PC-3 (cell line): ENCODE measurements at regions not wholly inside any gene's neighbourhood (a gene's known extent, or its start where the extent isn't known, plus 50 kb on each side); places are given as distances from the start of the nearest gene placed in this dataset.

Experiments
- ATAC-seq: fragments of 200-7000 bp; cut with Tn5 transposase; 2 replicates; pipeline ENCODE4 v1.9.1; 2020; ENCODE audit warnings: mild to moderate bottlenecking, moderate library complexity
- BruUV-seq: library from RNA; stranded (reverse); fragments of 400-500 nt; replicated peaks from 2 replicates; lab custom pipeline; 2021; lab: Mats Ljungman, UMichigan
- CTCF ChIA-PET: fragments of 300-600 bp; sonication (Branson Sonifier 250); formaldehyde crosslinking; loops from one replicate; lab custom pipeline; 2022; ENCODE audit warnings: antibody characterized with exemption; lab: Charles Lee
- POLR2A ChIA-PET: fragments of 300-600 bp; sonication (Branson Sonifier 250); formaldehyde crosslinking; loops from one replicate; lab custom pipeline; 2022; ENCODE audit warnings: antibody characterized with exemption; ENCODE audit not compliant: unreplicated experiment; lab: Charles Lee
- DNase-seq: peaks from one replicate; pipeline ENCODE4 v3.0.0-alpha.2; 2015
- H2AFZ ChIP-seq: fragments of 300-600 bp; sonication (generic); 2 replicates; pipeline ENCODE4 v1.6.0; 2016; ENCODE audit warnings: antibody characterized with exemption, low read length
- H3F3A ChIP-seq: fragments of 300-600 bp; sonication (generic); one replicate; pipeline ENCODE4 v1.6.0; 2017; ENCODE audit warnings: antibody characterized with exemption, low read length, control low read depth, mild to moderate bottlenecking; ENCODE audit not compliant: unreplicated experiment
- H3K27ac ChIP-seq: fragments of 300-600 bp; sonication (generic); 2 replicates; pipeline ENCODE4 v1.5.1; 2016; ENCODE audit warnings: mild to moderate bottlenecking, low read length
- H3K27me3 ChIP-seq: fragments of 300-600 bp; sonication (generic); 2 replicates; pipeline ENCODE4 v1.6.1; 2016; ENCODE audit warnings: low read length, mixed read lengths
- H3K36me3 ChIP-seq: fragments of 300-600 bp; sonication (generic); 2 replicates; pipeline ENCODE4 v1.6.1; 2016; ENCODE audit warnings: low read depth, mixed run types, low read length, mixed read lengths
- H3K4me1 ChIP-seq: fragments of 300-600 bp; sonication (generic); 2 replicates; pipeline ENCODE4 v1.5.1; 2016; ENCODE audit warnings: low read length; ENCODE audit not compliant: insufficient read depth
- H3K4me2 ChIP-seq: fragments of 300-600 bp; sonication (generic); 2 replicates; pipeline ENCODE4 v1.6.0; 2016; ENCODE audit warnings: low read length
- H3K4me3 ChIP-seq: fragments of 300-600 bp; sonication (generic); 2 replicates; pipeline ENCODE4 v1.5.1; 2016; ENCODE audit warnings: mild to moderate bottlenecking, low read length, mixed read lengths
- H3K79me2 ChIP-seq: fragments of 300-600 bp; sonication (generic); 2 replicates; pipeline ENCODE4 v1.6.1; 2017; ENCODE audit warnings: low read length, mixed read lengths
- H3K9ac ChIP-seq: fragments of 300-600 bp; sonication (generic); 2 replicates; pipeline ENCODE4 v1.6.0; 2016; ENCODE audit warnings: mild to moderate bottlenecking, low read length
- H3K9me2 ChIP-seq: fragments of 300-600 bp; sonication (generic); replicated peaks from 2 replicates; pipeline ENCODE4 v1.6.1; 2016; ENCODE audit warnings: mixed run types, low read length, mixed read lengths
- H3K9me3 ChIP-seq: fragments of 300-600 bp; sonication (generic); 2 replicates; pipeline ENCODE4 v1.6.1; 2016; ENCODE audit warnings: low read length, mixed read lengths
- H4K20me1 ChIP-seq: fragments of 300-600 bp; sonication (generic); 2 replicates; pipeline ENCODE4 v1.6.1; 2016; ENCODE audit warnings: low read length, mixed read lengths
- EZH2 ChIP-seq: fragments of 300-600 bp; sonication (generic); IDR thresholded peaks from one replicate; pipeline ENCODE4 v1.6.1; 2017; ENCODE audit warnings: antibody characterized with exemption, mild to moderate bottlenecking, low read length; ENCODE audit not compliant: unreplicated experiment
- EZH2phosphoT487 ChIP-seq: fragments of 300-600 bp; sonication (generic); IDR thresholded peaks from 2 replicates; pipeline ENCODE4 v1.6.1; 2018; ENCODE audit warnings: mild to moderate bottlenecking, antibody characterized with exemption, low read length, borderline replicate concordance
- intact Hi-C: fragments of 100-400 bp; cut with micrococcal nuclease; formaldehyde crosslinking; loops from 2 replicates; pipeline ENCODE4 v1.9.0; 2023
- TF ChIP-seq, protein P1 (sequence below): fragments of 300-600 bp; sonication (generic); conservative IDR thresholded peaks from 2 replicates; pipeline ENCODE4 v1.5.1; 2017; ENCODE audit warnings: antibody characterized with exemption, low read depth, mild to moderate bottlenecking, low read length

DNA sequence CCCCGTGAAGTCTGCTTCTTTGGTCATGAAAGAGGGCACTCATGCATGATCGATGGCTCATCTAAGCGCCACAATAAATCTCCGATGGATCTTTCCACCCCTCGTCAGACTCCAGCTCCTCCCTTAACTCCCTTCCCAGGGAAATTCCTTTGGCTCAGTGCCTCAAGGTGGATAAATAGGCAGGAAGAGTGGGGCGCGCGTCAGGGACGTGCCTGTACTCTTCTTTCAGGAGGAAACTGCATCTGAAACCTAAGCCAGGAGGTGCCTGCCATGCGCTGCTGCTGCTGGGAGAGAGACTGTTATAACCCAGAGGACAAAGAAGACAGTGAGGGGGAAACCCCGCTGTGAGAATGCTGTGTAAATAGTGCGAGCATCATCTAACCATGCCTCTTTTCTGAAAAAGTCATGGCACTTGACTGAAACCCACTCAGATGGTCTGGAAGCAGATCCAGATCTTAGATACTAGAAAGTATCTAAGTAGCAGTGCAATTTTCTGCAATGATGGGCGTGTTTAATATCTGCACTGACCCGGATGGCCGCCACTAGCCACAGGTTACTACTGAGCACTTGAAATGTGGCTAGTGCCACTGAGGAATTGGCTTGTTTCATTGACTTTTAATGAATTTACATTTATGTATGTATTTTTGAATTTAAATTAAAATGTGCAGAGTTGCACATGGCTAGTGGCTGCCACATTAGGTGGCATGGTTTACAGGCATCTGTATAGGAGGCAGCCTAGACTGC is 120.3 kb upstream of the BASP1 start:
- Histone ChIP-seq H3K27me3 (no peaks in the 10 kb centered on the region), H3K4me2 (no peak overlapping the region), H3F3A (no peaks in the 10 kb centered on the region), H2AFZ (no peak overlapping the region), H3K36me3 (no peaks in the 10 kb centered on the region), H3K27ac (no peak overlapping the region), H3K4me1 (no peaks in the 10 kb centered on the region), H3K9ac (no peak overlapping the region), H3K9me2 (no peaks in the 10 kb centered on the region), H3K4me3 (no peak overlapping the region), H4K20me1 (no peaks in the 10 kb centered on the region), H3K79me2 (no peaks in the 10 kb centered on the region), H3K9me3 (no peaks in the 10 kb centered on the region)
- ATAC-seq (no peak), DNase-seq (no peak)
- TF ChIP-seq EZH2phosphoT487: no peak
- TF ChIP-seq, protein P1, sequence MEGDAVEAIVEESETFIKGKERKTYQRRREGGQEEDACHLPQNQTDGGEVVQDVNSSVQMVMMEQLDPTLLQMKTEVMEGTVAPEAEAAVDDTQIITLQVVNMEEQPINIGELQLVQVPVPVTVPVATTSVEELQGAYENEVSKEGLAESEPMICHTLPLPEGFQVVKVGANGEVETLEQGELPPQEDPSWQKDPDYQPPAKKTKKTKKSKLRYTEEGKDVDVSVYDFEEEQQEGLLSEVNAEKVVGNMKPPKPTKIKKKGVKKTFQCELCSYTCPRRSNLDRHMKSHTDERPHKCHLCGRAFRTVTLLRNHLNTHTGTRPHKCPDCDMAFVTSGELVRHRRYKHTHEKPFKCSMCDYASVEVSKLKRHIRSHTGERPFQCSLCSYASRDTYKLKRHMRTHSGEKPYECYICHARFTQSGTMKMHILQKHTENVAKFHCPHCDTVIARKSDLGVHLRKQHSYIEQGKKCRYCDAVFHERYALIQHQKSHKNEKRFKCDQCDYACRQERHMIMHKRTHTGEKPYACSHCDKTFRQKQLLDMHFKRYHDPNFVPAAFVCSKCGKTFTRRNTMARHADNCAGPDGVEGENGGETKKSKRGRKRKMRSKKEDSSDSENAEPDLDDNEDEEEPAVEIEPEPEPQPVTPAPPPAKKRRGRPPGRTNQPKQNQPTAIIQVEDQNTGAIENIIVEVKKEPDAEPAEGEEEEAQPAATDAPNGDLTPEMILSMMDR: no peak
- no peak for TF ChIP-seq EZH2
- ChIA-PET CTCF (no interaction called here), POLR2A (no interaction called here)
- no TSS peak for BruUV-seq
- intact Hi-C loops: no loop called here

DNA sequence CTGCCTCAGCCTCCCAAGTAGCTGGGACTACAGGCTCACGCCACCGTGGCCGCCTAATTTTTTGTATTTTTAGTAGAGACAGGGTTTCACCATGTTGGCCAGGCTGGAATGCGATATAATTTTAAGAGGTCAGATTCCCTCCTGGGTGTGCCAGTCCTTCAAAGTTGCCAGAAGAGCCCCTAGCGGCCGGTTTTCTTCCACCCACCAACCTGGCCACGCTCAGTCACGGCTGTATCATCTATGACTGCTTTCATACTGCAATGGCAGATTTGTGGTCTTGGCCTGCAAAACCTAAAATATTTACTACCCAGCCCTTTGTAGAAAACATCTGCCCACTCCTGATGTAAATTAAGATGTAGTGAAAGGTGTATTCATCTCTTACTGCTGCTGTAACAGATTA is 117.5 kb upstream of the BASP1 start:
- no peaks in the 10 kb centered on the region for H3K36me3 ChIP-seq
- no peak overlapping the region for H3K27ac ChIP-seq
- no peak overlapping the region for H3K4me3 ChIP-seq
- H3K79me2 ChIP-seq: no peaks in the 10 kb centered on the region
- H3K27me3 ChIP-seq: no peaks in the 10 kb centered on the region
- H3F3A ChIP-seq: no peaks in the 10 kb centered on the region
- no peaks in the 10 kb centered on the region for H3K9me2 ChIP-seq
- CTCF ChIA-PET: no interaction called here
- no peaks in the 10 kb centered on the region for H3K4me1 ChIP-seq
- DNase-seq: no peak
- no peaks in the 10 kb centered on the region for H4K20me1 ChIP-seq
- H2AFZ ChIP-seq: no peak overlapping the region
- no peaks in the 10 kb centered on the region for H3K9me3 ChIP-seq
- TF ChIP-seq EZH2 (no peak), EZH2phosphoT487 (no peak)
- TF ChIP-seq, protein P1: no peak
- POLR2A ChIA-PET: no interaction called here
- H3K4me2 ChIP-seq: no peak overlapping the region
- intact Hi-C loops: no loop called here
- BruUV-seq: no TSS peak
- H3K9ac ChIP-seq: no peak overlapping the region
- no peak for ATAC-seq

DNA sequence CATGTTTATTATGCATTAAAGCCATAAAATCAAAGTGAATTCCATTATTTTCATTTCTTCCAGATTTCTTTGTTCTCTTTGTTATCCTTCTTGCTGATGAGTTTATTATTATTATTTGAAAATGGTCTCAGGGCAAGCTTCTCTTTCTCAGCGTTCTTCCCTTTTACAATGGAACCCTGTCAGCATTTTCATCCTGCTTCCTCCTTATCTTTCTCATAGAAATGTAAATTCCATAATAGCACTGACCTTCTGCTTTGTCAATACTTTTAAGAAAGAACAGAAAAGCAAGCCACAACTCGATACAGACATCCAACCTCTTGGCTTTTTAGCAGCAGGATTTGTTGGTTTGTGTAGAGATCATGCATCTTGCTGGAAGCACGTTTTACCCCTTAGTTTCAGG is 114.0 kb upstream of the BASP1 start:
- intact Hi-C loops: no loop called here
- no peaks in the 10 kb centered on the region for H3K9me3 ChIP-seq
- CTCF ChIA-PET: no interaction called here
- 0 out of 2 replicates have a peak, but pooled peaks cover 4% of the 10 kb centered on the region for H3K4me1 ChIP-seq
- BruUV-seq: no TSS peak
- no peak overlapping the region for H3K4me3 ChIP-seq
- no peaks in the 10 kb centered on the region for H3K79me2 ChIP-seq
- no peak overlapping the region for H2AFZ ChIP-seq
- TF ChIP-seq EZH2phosphoT487 (no peak), EZH2 (no peak)
- TF ChIP-seq, protein P1: no peak
- POLR2A ChIA-PET: no interaction called here
- H3K36me3 ChIP-seq: no peaks in the 10 kb centered on the region
- no peak overlapping the region for H3K4me2 ChIP-seq
- H3K27me3 ChIP-seq: no peaks in the 10 kb centered on the region
- DNase-seq (no peak), ATAC-seq (no peak)
- no peak overlapping the region for H3K9ac ChIP-seq
- H3F3A ChIP-seq: no peaks in the 10 kb centered on the region
- no peak overlapping the region for H3K27ac ChIP-seq
- no peaks in the 10 kb centered on the region for H4K20me1 ChIP-seq
- H3K9me2 ChIP-seq: no peaks in the 10 kb centered on the region
